ENCODE measurements at regions not wholly inside any gene's neighbourhood (a gene's known extent, or its start where the extent isn't known, plus 50 kb on each side); places are given as distances from the start of the nearest gene placed in this dataset.
A peak's percentile ranks its signal among the peaks of the same experiment; 100 is the strongest.

DNA sequence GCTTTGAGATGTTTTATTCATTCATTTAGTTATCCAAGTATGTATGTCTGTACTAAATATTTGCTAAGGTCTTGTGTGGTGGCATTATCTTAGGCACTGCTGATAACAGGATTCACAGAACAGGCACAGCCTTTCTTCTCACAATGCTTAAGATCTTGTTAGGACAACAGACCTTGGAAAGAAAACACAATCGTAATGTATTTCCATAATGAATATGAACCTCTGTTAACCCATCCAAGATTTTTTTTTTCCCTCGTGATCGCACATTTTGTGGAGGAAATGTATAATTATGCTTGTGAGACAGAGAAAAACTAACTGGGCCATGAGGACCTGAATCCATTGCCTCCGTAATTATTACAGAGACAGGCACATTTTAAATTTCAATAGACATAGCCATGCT is 121.9 kb downstream of the NPIPB5 start:
- TF ChIP-seq, protein P1, sequence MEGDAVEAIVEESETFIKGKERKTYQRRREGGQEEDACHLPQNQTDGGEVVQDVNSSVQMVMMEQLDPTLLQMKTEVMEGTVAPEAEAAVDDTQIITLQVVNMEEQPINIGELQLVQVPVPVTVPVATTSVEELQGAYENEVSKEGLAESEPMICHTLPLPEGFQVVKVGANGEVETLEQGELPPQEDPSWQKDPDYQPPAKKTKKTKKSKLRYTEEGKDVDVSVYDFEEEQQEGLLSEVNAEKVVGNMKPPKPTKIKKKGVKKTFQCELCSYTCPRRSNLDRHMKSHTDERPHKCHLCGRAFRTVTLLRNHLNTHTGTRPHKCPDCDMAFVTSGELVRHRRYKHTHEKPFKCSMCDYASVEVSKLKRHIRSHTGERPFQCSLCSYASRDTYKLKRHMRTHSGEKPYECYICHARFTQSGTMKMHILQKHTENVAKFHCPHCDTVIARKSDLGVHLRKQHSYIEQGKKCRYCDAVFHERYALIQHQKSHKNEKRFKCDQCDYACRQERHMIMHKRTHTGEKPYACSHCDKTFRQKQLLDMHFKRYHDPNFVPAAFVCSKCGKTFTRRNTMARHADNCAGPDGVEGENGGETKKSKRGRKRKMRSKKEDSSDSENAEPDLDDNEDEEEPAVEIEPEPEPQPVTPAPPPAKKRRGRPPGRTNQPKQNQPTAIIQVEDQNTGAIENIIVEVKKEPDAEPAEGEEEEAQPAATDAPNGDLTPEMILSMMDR (IDR thresholded peaks at IDR 0.05; ENCODE audit: poor library complexity, severe bottlenecking): no peak
- no peaks in the 10 kb centered on the region for H3K9me3 ChIP-seq (ENCODE audit: severe bottlenecking)
- ATAC-seq (ENCODE audit: low read depth): no peak
- no peak overlapping the region for H3K27ac ChIP-seq (ENCODE audit: poor library complexity, severe bottlenecking)
- no peaks in the 10 kb centered on the region for H3K4me1 ChIP-seq (ENCODE audit: insufficient read depth, poor library complexity, severe bottlenecking)
- no peak for DNase-seq (ENCODE audit: low spot score)
- H3K27me3 ChIP-seq (ENCODE audit: insufficient read depth, poor library complexity, severe bottlenecking): no peaks in the 10 kb centered on the region
- H3K4me3 ChIP-seq (ENCODE audit: severe bottlenecking): no peak overlapping the region
- no peaks in the 10 kb centered on the region for H3K36me3 ChIP-seq (ENCODE audit: low read depth)

DNA sequence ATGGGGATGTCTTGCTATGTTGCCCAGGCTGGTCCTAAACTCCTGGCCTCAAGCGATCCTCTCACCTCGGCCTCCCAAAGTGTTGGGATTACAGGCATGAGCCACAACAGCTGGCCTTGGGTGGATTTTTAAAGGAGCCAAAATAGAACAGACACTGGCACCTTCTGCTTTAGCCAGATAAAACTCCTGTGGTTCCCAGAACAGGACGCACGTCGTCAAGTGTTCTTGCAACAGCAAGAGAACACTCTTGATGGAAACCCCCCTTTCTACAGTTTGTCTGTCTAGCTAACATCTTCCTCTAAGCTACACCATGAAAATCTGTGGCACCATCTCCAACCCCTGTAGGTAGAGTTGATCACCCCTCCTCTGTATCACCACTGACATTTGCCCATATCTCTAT is 122.6 kb downstream of the NPIPB5 start:
- no peak for ATAC-seq (ENCODE audit: low read depth)
- Histone ChIP-seq H3K4me1 (ENCODE audit: insufficient read depth, poor library complexity, severe bottlenecking) (no peaks in the 10 kb centered on the region), H3K4me3 (ENCODE audit: severe bottlenecking) (no peak overlapping the region), H3K27me3 (ENCODE audit: insufficient read depth, poor library complexity, severe bottlenecking) (no peaks in the 10 kb centered on the region), H3K27ac (ENCODE audit: poor library complexity, severe bottlenecking) (no peak overlapping the region), H3K9me3 (ENCODE audit: severe bottlenecking) (no peaks in the 10 kb centered on the region), H3K36me3 (ENCODE audit: low read depth) (no peaks in the 10 kb centered on the region)
- no peak for DNase-seq (ENCODE audit: low spot score)
- TF ChIP-seq, protein P1 (IDR thresholded peaks at IDR 0.05; ENCODE audit: poor library complexity, severe bottlenecking): no peak

DNA sequence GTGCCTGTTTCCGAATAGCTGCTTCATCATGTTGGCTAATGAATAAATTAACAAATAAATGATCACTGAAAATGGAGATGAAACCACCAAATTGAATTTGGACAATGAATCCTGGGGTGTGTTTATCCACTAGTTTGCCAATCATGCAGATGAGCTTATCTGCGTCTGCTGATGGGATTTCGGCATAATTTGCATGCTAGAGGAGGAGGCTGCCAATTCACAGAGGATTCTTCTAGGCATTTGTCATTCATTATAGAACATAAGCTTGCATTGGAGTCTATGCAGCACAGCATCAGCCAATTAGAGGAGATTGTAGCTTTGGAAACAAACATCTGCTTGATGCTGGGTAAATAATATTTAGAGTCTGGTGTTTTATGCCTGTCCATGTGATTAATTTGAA is 123.1 kb downstream of the NPIPB5 start:
- ATAC-seq (ENCODE audit: low read depth): no peak
- Histone ChIP-seq H3K36me3 (ENCODE audit: low read depth) (no peaks in the 10 kb centered on the region), H3K27ac (ENCODE audit: poor library complexity, severe bottlenecking) (no peak overlapping the region), H3K9me3 (ENCODE audit: severe bottlenecking) (no peaks in the 10 kb centered on the region), H3K4me1 (ENCODE audit: insufficient read depth, poor library complexity, severe bottlenecking) (no peaks in the 10 kb centered on the region), H3K4me3 (ENCODE audit: severe bottlenecking) (no peak overlapping the region), H3K27me3 (ENCODE audit: insufficient read depth, poor library complexity, severe bottlenecking) (no peaks in the 10 kb centered on the region)
- TF ChIP-seq, protein P1 (IDR thresholded peaks at IDR 0.05; ENCODE audit: poor library complexity, severe bottlenecking): no peak
- DNase-seq (ENCODE audit: low spot score): no peak

DNA sequence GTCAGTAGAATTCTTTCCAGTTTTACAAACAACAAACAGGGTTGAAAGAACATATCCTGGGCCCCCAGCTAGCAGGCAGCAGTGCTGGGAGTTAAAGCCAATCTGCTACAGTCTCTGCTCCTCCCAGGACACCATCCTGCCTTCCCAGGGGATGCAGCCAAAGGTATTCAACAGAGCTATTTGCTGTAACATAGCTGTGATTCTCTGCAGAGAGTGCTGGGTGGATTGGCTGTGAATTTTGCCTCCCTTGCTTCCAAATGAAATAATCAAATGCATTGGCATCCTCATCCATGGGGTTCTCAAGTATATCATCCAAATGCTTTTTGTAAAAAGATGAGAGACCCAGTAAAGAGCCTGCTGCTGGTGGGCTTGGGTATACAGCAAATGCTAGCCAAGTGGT is 124.3 kb downstream of the NPIPB5 start:
- DNase-seq (ENCODE audit: low spot score) (no peak), ATAC-seq (ENCODE audit: low read depth) (no peak)
- H3K36me3 ChIP-seq (ENCODE audit: low read depth): no peaks in the 10 kb centered on the region
- H3K9me3 ChIP-seq (ENCODE audit: severe bottlenecking): no peaks in the 10 kb centered on the region
- TF ChIP-seq, protein P1 (IDR thresholded peaks at IDR 0.05; ENCODE audit: poor library complexity, severe bottlenecking): no peak
- H3K27ac ChIP-seq (ENCODE audit: poor library complexity, severe bottlenecking): no peak overlapping the region
- no peaks in the 10 kb centered on the region for H3K4me1 ChIP-seq (ENCODE audit: insufficient read depth, poor library complexity, severe bottlenecking)
- no peak overlapping the region for H3K4me3 ChIP-seq (ENCODE audit: severe bottlenecking)
- no peaks in the 10 kb centered on the region for H3K27me3 ChIP-seq (ENCODE audit: insufficient read depth, poor library complexity, severe bottlenecking)

DNA sequence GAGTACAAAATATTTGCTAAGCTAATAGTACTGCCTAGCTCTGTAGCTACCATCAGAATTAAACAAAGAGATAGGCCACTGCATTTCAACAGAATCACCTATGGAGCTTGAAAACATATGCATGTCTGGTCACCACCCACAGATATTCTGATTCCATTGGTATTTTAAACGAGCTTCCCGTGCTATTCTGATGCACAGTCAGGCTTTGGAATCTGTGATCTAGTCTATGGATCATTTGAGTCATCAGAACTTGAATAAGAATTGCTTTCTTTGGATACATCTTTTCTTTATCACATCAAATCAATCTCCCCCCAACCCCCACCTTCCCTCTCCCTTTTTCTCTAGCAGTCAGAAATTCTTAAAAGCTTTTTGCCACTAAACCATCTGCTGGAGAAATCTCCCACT is 124.7 kb downstream of the NPIPB5 start:
- H3K9me3 ChIP-seq (ENCODE audit: severe bottlenecking): no peaks in the 10 kb centered on the region
- H3K27ac ChIP-seq (ENCODE audit: poor library complexity, severe bottlenecking): no peak overlapping the region
- H3K36me3 ChIP-seq (ENCODE audit: low read depth): no peaks in the 10 kb centered on the region
- H3K4me3 ChIP-seq (ENCODE audit: severe bottlenecking): no peak overlapping the region
- ATAC-seq (ENCODE audit: low read depth): peak; percentile 29; the same call in 2 of the 3 replicates
- H3K4me1 ChIP-seq (ENCODE audit: insufficient read depth, poor library complexity, severe bottlenecking): no peaks in the 10 kb centered on the region
- TF ChIP-seq, protein P1 (IDR thresholded peaks at IDR 0.05; ENCODE audit: poor library complexity, severe bottlenecking): no peak
- no peak for DNase-seq (ENCODE audit: low spot score)
- H3K27me3 ChIP-seq (ENCODE audit: insufficient read depth, poor library complexity, severe bottlenecking): no peaks in the 10 kb centered on the region

Measured in RWPE2 (cell line).